Caco-2 (cell line): ENCODE measurements at regions not wholly inside any gene's neighbourhood (a gene's known extent, or its start where the extent isn't known, plus 50 kb on each side); places are given as distances from the start of the nearest gene placed in this dataset.

ENCODE experiments used
- BruUV-seq: library from RNA; stranded (reverse); fragments of 400-500 nt; replicated peaks from 2 replicates; lab custom pipeline; 2021; lab: Mats Ljungman, UMichigan
- CTCF ChIA-PET: fragments of 300-600 bp; sonication (Branson Sonifier 250); formaldehyde crosslinking; loops from one replicate; lab custom pipeline; 2022; ENCODE audit warnings: antibody characterized with exemption; lab: Charles Lee
- POLR2A ChIA-PET: fragments of 300-600 bp; sonication (Branson Sonifier 250); formaldehyde crosslinking; loops from one replicate; lab custom pipeline; 2022; ENCODE audit warnings: antibody characterized with exemption; lab: Charles Lee
- DNase-seq, 2 experiments: peaks; one replicate each; pipeline versions ENCODE4 v3.0.0 to v3.0.0-alpha.2; 2020 to 2022
- H3K27me3 ChIP-seq: replicated peaks from 2 replicates; pipeline ENCODE4 v1.6.0; 2011; ENCODE audit warnings: low read length; ENCODE audit not compliant: control insufficient read depth, insufficient read depth
- H3K36me3 ChIP-seq: 2 replicates; pipeline ENCODE4 v1.5.1; 2011; ENCODE audit warnings: low read length; ENCODE audit not compliant: control insufficient read depth, insufficient read depth
- H3K4me1 ChIP-seq: fragments of 250-450 bp; sonication (Bioruptor Pico); 2 replicates; pipeline ENCODE4 v1.5.1; 2020; ENCODE audit warnings: mild to moderate bottlenecking
- H3K4me3 ChIP-seq: 2 replicates; pipeline ENCODE4 v1.5.1; 2011; ENCODE audit warnings: low read depth, mild to moderate bottlenecking, control low read depth, low read length
- H3K9me3 ChIP-seq: fragments of 250-450 bp; sonication (Bioruptor Pico); 2 replicates; pipeline ENCODE4 v1.5.1; 2020; ENCODE audit warnings: mild to moderate bottlenecking, moderate library complexity
- H3K27ac Mint-ChIP-seq: one replicate; pipeline ENCODE4 v1.8.0; 2022; ENCODE audit warnings: mixed read lengths; ENCODE audit not compliant: unreplicated experiment
- H3K27me3 Mint-ChIP-seq: one replicate; pipeline ENCODE4 v1.8.0; 2022; ENCODE audit warnings: mixed read lengths; ENCODE audit not compliant: insufficient read depth, unreplicated experiment
- H3K36me3 Mint-ChIP-seq: one replicate; pipeline ENCODE4 v1.8.0; 2022; ENCODE audit warnings: mild to moderate bottlenecking, mixed read lengths; ENCODE audit not compliant: insufficient read depth, unreplicated experiment
- H3K4me1 Mint-ChIP-seq: one replicate; pipeline ENCODE4 v1.8.0; 2022; ENCODE audit warnings: low read depth, mixed read lengths; ENCODE audit not compliant: unreplicated experiment
- H3K4me3 Mint-ChIP-seq: one replicate; pipeline ENCODE4 v1.8.0; 2022; ENCODE audit warnings: mild to moderate bottlenecking, moderate library complexity, mixed read lengths; ENCODE audit not compliant: unreplicated experiment
- H3K9me3 Mint-ChIP-seq: one replicate; pipeline ENCODE4 v1.8.0; 2022; ENCODE audit warnings: mixed read lengths; ENCODE audit not compliant: unreplicated experiment
- CTCF ChIP-seq, 2 experiments: fragments of 200-600 bp in 1 of 2; IDR thresholded peaks; 1 replicate in 1 of 2; 2 replicates in 1 of 2; pipeline versions ENCODE4 v1.5.1 to v1.8.0; 2011 to 2022; ENCODE audit warnings: antibody characterized with exemption in 1 of 2, control low read depth in 1 of 2, inconsistent platforms in 1 of 2, low read depth in 1 of 2, low read length in 1 of 2, mild to moderate bottlenecking in 1 of 2, moderate library complexity in 1 of 2; ENCODE audit not compliant: insufficient read depth in 1 of 2, severe bottlenecking in 1 of 2, unreplicated experiment in 1 of 2
- intact Hi-C: fragments of 100-400 bp; cut with micrococcal nuclease; formaldehyde crosslinking; loops from one replicate; pipeline ENCODE4 v1.10.0; 2022; ENCODE audit not compliant: unreplicated experiment

- Histone ChIP-seq H3K27me3 (no peaks in the 10 kb centered on the region), H3K4me1 (no peaks in the 10 kb centered on the region), H3K9me3 (no peaks in the 10 kb centered on the region), H3K36me3 (no peaks in the 10 kb centered on the region), H3K4me3 (no peak overlapping the region)
- no peak for TF ChIP-seq CTCF (IDR thresholded peaks at IDR 0.05; ENCODE audit: insufficient read depth in 1 of 2, low read depth in 1 of 2, low read length in 1 of 2, severe bottlenecking in 1 of 2, unreplicated experiment in 1 of 2)
- ChIA-PET CTCF (no interaction called here), POLR2A (no interaction called here)
- Mint-ChIP-seq H3K4me3 (no peak overlapping the region), H3K36me3 (no peaks in the 10 kb centered on the region), H3K9me3 (no peaks in the 10 kb centered on the region), H3K4me1 (no peaks in the 10 kb centered on the region), H3K27me3 (no peaks in the 10 kb centered on the region), H3K27ac (no peak overlapping the region)
- no peak for DNase-seq
- no TSS peak for BruUV-seq
- intact Hi-C loops, result no loop called here
Measured at GRCh38 chr7:19470031-19470430, 238.8 kb downstream of the POLR1F start.

GRCh38 chr7:19465861-19466260 lies 243.0 kb downstream of the POLR1F start:
- Histone ChIP-seq H3K4me1 (no peaks in the 10 kb centered on the region), H3K9me3 (no peaks in the 10 kb centered on the region), H3K27me3 (no peaks in the 10 kb centered on the region), H3K36me3 (no peaks in the 10 kb centered on the region), H3K4me3 (no peak overlapping the region)
- Mint-ChIP-seq H3K9me3 (no peaks in the 10 kb centered on the region), H3K27me3 (no peaks in the 10 kb centered on the region), H3K4me1 (no peaks in the 10 kb centered on the region), H3K36me3 (no peaks in the 10 kb centered on the region), H3K4me3 (no peak overlapping the region), H3K27ac (no peak overlapping the region)
- POLR2A ChIA-PET, result no interaction called here
- no TSS peak for BruUV-seq
- intact Hi-C loops, result no loop called here
- CTCF ChIA-PET, result no interaction called here
- DNase-seq, result no peak
- no peak for TF ChIP-seq CTCF (IDR thresholded peaks at IDR 0.05; ENCODE audit: insufficient read depth in 1 of 2, low read depth in 1 of 2, low read length in 1 of 2, severe bottlenecking in 1 of 2, unreplicated experiment in 1 of 2)

- H3K4me3 ChIP-seq, result no peak overlapping the region
- no peaks in the 10 kb centered on the region for H3K9me3 Mint-ChIP-seq
- no peaks in the 10 kb centered on the region for H3K4me1 ChIP-seq
- POLR2A ChIA-PET, result no interaction called here
- intact Hi-C loops, result no loop called here
- H3K36me3 ChIP-seq, result no peaks in the 10 kb centered on the region
- H3K27ac Mint-ChIP-seq, result no peak overlapping the region
- no peak for TF ChIP-seq CTCF (IDR thresholded peaks at IDR 0.05; ENCODE audit: insufficient read depth in 1 of 2, low read depth in 1 of 2, low read length in 1 of 2, severe bottlenecking in 1 of 2, unreplicated experiment in 1 of 2)
- no TSS peak for BruUV-seq
- no peaks in the 10 kb centered on the region for H3K27me3 Mint-ChIP-seq
- no peaks in the 10 kb centered on the region for H3K36me3 Mint-ChIP-seq
- no peak overlapping the region for H3K4me3 Mint-ChIP-seq
- no peaks in the 10 kb centered on the region for H3K27me3 ChIP-seq
- CTCF ChIA-PET, result no interaction called here
- H3K9me3 ChIP-seq, result no peaks in the 10 kb centered on the region
- no peaks in the 10 kb centered on the region for H3K4me1 Mint-ChIP-seq
- no peak for DNase-seq
Measured at GRCh38 chr7:19464751-19465150, 244.1 kb downstream of the POLR1F start.
